Activated T-helper 9 cell treated with anti-CD3 and anti-CD28 coated beads, Interleukin-2, amount 50 U/mL, for 16 hours (primary cell): ENCODE measurements at regions not wholly inside any gene's neighbourhood (a gene's known extent, or its start where the extent isn't known, plus 50 kb on each side); places are given as distances from the start of the nearest gene placed in this dataset.
"Not testable (repeated sequence)": the region's sequence is repeated elsewhere in the genome, so short reads cannot be mapped to it uniquely, and the experiment has no call there.

Experiments used
- DNase-seq: peaks from one replicate; pipeline ENCODE4 v3.0.0-alpha.2; 2020; ENCODE audit warnings: low read depth

- no peak for DNase-seq
These were observed 359.7 kb upstream of the ZNF32 start for GRCh38 chr10:44008270-44008916.

DNA sequence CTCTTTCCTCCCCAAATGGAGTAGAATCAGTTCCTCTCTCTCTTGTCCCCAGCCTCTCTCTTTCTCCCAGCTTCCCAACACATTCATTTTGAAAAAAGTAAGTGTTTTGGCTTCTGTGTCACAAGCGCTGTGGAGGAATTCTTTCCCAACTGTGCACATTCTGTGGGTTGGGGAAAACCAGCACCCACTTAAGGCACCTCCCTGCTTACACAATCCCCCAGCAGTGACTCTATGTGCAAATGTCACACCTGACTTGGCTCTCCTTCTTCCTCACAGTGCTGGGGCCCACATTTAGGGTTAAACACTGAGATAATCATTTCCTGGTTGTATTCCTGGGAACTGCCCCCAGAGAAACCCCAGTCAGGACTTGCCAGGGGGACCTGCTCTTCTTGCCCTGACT is 358.1 kb upstream of the ZNF32 start:
- no peak for DNase-seq

- no peak for DNase-seq
These were observed 357.1 kb upstream of the ZNF32 start for GRCh38 chr10:44005788-44006099.

DNA sequence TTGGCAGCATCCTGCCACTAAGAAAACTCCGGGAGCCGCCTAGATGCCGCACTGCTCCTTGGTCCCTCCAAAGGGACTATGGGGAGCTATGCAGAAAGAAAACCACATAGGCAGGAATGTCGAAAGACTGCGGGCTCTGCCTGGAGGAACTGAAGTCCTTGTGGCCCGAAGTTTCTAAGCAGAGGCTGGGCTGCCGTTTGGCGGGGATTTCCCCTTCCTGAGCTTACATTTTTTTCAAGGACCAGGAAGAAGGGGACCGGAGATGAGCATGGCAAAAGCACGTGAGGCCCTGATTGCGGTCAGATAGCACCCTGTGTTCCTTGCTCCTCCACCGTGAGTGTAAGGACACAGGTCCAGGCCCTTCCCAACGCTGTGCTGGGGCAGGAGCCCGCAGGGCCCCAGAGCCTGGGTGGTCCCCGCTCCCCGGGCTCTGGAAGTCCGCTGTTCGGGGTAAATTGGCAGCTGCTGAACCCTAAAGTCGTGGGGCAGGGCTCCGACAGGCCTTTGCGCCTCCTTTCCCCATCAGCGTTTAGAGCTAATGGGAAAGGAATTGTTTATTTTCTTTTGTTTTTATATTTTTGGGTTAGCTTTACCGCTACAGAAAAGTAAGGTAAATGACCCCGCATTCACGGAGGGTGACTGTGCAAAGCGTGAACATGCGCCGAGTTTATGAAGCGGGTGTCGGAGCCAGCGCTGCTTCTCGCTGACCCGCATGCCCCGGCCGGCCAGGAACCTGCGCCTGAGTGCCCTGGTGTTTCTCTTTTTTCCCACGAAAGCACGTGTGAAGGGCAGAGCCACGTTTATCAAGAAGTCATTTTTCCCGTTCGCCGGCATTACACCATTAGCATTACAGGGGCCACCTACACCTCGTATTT is 356.5 kb upstream of the ZNF32 start:
- no peak for DNase-seq

GRCh38 chr10:43998021-43998809 is 349.5 kb upstream of the ZNF32 start:
- DNase-seq, result no peak

GRCh38 chr10:43997330-43997729 is 348.6 kb upstream of the ZNF32 start:
- no peak for DNase-seq

DNA sequence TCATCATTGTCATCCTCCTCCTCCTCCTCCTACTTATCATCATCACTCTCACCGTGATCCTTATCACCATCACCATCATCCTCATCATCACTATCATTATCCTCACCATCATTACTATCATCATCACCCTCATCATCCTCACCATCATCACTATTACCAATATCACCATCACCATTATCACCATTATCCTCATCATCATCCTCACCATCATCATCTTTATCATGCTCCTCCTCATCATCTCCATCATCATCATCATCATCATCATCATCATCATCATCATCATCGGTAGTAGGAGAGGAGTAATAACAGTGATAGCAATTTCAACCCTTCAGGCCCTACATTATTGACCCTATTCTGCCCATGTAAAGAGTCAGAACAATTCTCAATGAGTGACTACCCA is 345.9 kb upstream of the ZNF32 start:
- DNase-seq, result no peak

GRCh38 chr10:43992816-43993215 is 344.1 kb upstream of the ZNF32 start:
- DNase-seq, result not testable (repeated sequence)

- DNase-seq, result no peak
These were observed 337.7 kb upstream of the ZNF32 start for GRCh38 chr10:43986374-43986773.

GRCh38 chr10:43985941-43986340 is 337.3 kb upstream of the ZNF32 start:
- no peak for DNase-seq

GRCh38 chr10:43983856-43984271 is 335.2 kb upstream of the ZNF32 start:
- no peak for DNase-seq

DNA sequence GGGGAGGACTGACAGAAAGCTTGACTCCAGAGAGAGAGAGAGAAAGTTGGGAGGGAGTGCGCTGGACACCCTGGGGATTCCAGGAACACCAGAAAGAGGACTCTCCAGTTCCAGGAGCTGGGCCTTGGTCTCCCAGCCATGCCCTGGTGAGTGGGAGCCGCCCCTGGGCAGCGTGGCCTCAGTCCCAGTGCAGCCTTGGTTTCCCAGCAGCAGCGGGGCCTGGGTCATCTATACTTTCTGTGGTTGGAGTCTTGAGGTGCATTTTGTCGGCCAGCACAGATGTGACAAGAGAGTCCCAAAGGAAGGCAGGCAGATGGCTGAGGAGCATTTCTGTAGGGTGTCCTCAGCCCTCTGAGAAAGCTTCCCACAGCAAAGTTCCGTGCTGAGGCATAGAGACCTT is 334.7 kb upstream of the ZNF32 start:
- DNase-seq, result no peak

DNA sequence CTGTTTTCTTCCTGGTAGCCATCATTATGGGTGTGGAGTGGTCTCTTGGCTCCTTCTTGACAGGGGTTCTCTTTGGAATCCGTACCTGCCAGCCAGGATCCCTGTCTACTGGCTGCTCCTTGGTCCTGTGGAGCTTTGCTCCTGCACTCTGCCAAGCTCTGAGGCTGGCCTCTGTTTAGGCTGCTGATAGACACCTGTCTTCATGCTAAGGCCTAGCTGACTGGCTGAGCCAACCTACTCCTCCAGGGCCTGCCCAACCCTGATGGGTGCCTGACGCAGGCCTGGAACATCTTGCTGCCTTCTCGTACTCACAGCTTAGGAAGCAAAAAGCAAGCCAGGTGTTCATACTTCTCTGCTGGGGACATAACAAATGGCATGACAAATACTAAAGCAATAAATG is 333.6 kb upstream of the ZNF32 start:
- no peak for DNase-seq

GRCh38 chr10:43981696-43982095 is 333.0 kb upstream of the ZNF32 start:
- no peak for DNase-seq

GRCh38 chr10:43981232-43981631 is 332.6 kb upstream of the ZNF32 start:
- no peak for DNase-seq

DNA sequence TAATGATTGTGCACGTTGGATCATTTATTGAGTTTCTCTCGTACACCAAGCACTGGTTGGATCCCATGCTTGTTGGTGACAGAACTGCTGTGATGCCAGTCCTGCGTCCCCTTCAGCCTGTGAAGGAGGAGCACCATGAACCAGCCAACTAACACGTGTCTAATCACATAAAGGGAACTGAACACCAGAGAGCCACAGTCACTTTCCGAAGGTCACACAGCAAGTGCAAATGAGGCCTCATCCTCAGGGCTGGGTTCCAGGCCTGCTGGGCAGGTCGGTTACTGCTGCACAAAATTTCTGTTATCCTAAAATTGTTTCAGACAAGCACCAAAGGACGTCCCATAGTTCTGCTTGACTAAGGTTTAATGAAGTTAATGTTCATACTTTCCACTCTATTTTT is 332.0 kb upstream of the ZNF32 start:
- DNase-seq, result no peak

GRCh38 chr10:43980313-43980712 is 331.6 kb upstream of the ZNF32 start:
- no peak for DNase-seq

- no peak for DNase-seq
These were observed 330.9 kb upstream of the ZNF32 start for GRCh38 chr10:43979551-43979950.

- no peak for DNase-seq
These were observed 330.3 kb upstream of the ZNF32 start for GRCh38 chr10:43978936-43979335.

DNA sequence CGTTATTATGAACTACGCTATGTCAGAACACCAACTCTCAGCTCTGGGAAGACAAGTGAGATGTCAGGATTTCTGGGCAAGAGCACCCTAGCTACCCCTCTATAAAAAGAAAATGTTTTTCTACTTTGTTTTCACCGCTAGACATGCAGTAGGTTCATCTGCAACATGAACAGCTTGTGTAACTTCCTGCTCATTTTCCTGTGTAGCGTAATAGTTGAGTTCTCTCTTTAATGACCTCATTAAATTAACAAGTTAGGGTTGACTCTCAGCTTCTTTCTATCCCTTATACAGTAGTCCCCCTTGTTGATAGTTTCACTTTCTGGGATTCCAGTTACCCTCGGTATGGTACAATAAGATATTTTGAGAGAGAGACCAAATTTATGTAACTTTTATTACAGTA is 329.4 kb upstream of the ZNF32 start:
- DNase-seq, result no peak

- no peak for DNase-seq
These were observed 327.6 kb upstream of the ZNF32 start for GRCh38 chr10:43976292-43976691.

DNA sequence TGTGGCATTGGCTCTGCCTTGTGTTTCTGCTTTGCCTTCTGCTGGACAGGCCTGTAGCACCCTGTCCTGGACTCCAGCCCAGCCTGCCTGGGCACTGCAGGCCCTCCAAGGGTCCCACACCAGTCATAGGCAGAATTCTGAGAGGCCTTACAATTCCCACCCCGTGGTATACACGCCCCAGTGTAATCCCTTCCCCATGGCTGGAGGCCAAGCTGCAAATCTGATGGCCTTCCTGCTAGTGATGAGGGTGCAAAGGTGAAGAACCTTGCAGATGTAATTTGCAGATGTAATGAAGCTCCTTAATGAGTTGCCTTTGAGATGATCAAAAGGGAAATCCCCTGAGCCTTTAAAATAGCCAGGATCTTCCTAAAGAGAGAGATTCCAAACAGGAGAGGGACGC is 325.1 kb upstream of the ZNF32 start:
- DNase-seq, result no peak
